OCI-LY1 (cell line): ENCODE measurements at regions not wholly inside any gene's neighbourhood (a gene's known extent, or its start where the extent isn't known, plus 50 kb on each side); places are given as distances from the start of the nearest gene placed in this dataset.

Source experiments
- H2AFZ ChIP-seq: fragments of 200-600 bp; sonication (generic), shearing (Covaris generic); 2 replicates; pipeline ENCODE4 v1.6.0; 2014; ENCODE audit warnings: antibody characterized with exemption, mild to moderate bottlenecking, low read length
- H3F3A ChIP-seq: fragments of 200-600 bp; sonication (generic), shearing (Covaris generic); 2 replicates; pipeline ENCODE4 v1.6.0; 2014; ENCODE audit warnings: mild to moderate bottlenecking, antibody characterized with exemption, low read length, moderate library complexity; ENCODE audit not compliant: insufficient read depth
- H3K27ac ChIP-seq: fragments of 200-600 bp; sonication (generic); 2 replicates; pipeline ENCODE4 v1.5.1; 2014; ENCODE audit warnings: low read length, mixed run types, mild to moderate bottlenecking, low read depth; ENCODE audit not compliant: poor library complexity, severe bottlenecking
- H3K27me3 ChIP-seq: fragments of 200-600 bp; sonication (generic); 2 replicates; pipeline ENCODE4 v1.6.0; 2014; ENCODE audit warnings: antibody characterized with exemption, mild to moderate bottlenecking, low read length, moderate library complexity; ENCODE audit not compliant: insufficient read depth
- H3K36me3 ChIP-seq: fragments of 200-600 bp; sonication (generic); 2 replicates; pipeline ENCODE4 v1.6.1; 2014; ENCODE audit warnings: mild to moderate bottlenecking, antibody characterized with exemption, low read length, moderate library complexity, mixed read lengths; ENCODE audit not compliant: insufficient read depth
- H3K4me1 ChIP-seq: fragments of 200-600 bp; sonication (generic); 2 replicates; pipeline ENCODE4 v1.5.1; 2014; ENCODE audit warnings: mild to moderate bottlenecking, low read length, moderate library complexity; ENCODE audit not compliant: insufficient read depth, severe bottlenecking
- H3K4me2 ChIP-seq: fragments of 200-600 bp; sonication (generic), shearing (Covaris generic); 2 replicates; pipeline ENCODE4 v1.6.1; 2014; ENCODE audit warnings: low read length
- H3K4me3 ChIP-seq: fragments of 200-600 bp; sonication (generic); 2 replicates; pipeline ENCODE4 v1.5.1; 2014; ENCODE audit warnings: low read length, low read depth, mild to moderate bottlenecking, mixed read lengths; ENCODE audit not compliant: poor library complexity, severe bottlenecking
- H3K79me2 ChIP-seq: fragments of 200-600 bp; shearing (Covaris generic); 2 replicates; pipeline ENCODE4 v1.6.1; 2016; ENCODE audit warnings: mixed run types, low read length, mixed read lengths; ENCODE audit not compliant: insufficient read depth
- H3K9ac ChIP-seq: fragments of 200-600 bp; sonication (generic), shearing (Covaris generic); 2 replicates; pipeline ENCODE4 v1.6.1; 2014; ENCODE audit warnings: mild to moderate bottlenecking, low read length, mixed read lengths
- H3K9me2 ChIP-seq: fragments of 200-600 bp; sonication (generic), shearing (Covaris generic); 2 replicates; pipeline ENCODE4 v1.6.1; 2014; ENCODE audit warnings: low read depth, mild to moderate bottlenecking, low read length, mixed read lengths
- H3K9me3 ChIP-seq: fragments of 200-600 bp; shearing (Covaris generic); 2 replicates; pipeline ENCODE4 v1.6.1; 2014; ENCODE audit warnings: low read length, mixed read lengths
- H4K20me1 ChIP-seq: fragments of 200-600 bp; sonication (generic), shearing (Covaris generic); 2 replicates; pipeline ENCODE4 v1.6.0; 2016; ENCODE audit warnings: mild to moderate bottlenecking, low read length; ENCODE audit not compliant: insufficient read depth
- CTCF ChIP-seq: fragments of 200-600 bp; sonication (generic), shearing (Covaris generic); IDR thresholded peaks from 2 replicates; pipeline ENCODE4 v1.5.1; 2017; ENCODE audit warnings: mild to moderate bottlenecking, antibody characterized with exemption, low read length, moderate library complexity, mixed read lengths
- EZH2 ChIP-seq: fragments of 200-600 bp; sonication (generic), shearing (Covaris generic); IDR thresholded peaks from 2 replicates; pipeline ENCODE4 v1.8.0; 2017; ENCODE audit warnings: borderline replicate concordance, mixed run types, mild to moderate bottlenecking, antibody characterized with exemption, low read length, moderate library complexity, mixed read lengths

DNA sequence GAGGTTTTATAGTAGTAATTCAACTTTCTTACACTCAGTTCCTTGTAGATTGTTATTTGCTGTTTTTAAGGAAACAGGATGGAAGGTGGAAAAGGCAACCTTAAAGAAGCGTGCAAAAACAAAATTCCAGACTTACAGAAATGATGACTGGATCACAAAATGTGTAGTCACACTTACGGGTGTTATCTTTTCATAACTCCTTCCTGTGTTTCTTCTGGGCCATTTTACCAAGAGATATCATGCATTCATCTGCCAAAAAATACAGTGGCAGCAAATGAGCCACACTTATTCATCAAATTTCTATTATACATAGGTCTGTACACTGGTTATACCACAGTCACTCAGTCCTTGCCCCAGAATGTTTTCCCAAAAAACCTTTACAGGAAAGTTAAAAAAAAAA lies 94.3 kb upstream of the IL6 start:
- Histone ChIP-seq H3K9me3 (no peaks in the 10 kb centered on the region), H2AFZ (no peak overlapping the region), H3K27ac (no peak overlapping the region), H3K9ac (no peak overlapping the region), H3K36me3 (no peaks in the 10 kb centered on the region), H3K9me2 (no peaks in the 10 kb centered on the region), H3K4me1 (no peaks in the 10 kb centered on the region), H3K79me2 (no peaks in the 10 kb centered on the region), H3K4me3 (no peak overlapping the region), H3F3A (no peaks in the 10 kb centered on the region), H3K27me3 (no peaks in the 10 kb centered on the region), H3K4me2 (no peak overlapping the region), H4K20me1 (no peaks in the 10 kb centered on the region)
- no peak for TF ChIP-seq CTCF
- no peak for TF ChIP-seq EZH2

DNA sequence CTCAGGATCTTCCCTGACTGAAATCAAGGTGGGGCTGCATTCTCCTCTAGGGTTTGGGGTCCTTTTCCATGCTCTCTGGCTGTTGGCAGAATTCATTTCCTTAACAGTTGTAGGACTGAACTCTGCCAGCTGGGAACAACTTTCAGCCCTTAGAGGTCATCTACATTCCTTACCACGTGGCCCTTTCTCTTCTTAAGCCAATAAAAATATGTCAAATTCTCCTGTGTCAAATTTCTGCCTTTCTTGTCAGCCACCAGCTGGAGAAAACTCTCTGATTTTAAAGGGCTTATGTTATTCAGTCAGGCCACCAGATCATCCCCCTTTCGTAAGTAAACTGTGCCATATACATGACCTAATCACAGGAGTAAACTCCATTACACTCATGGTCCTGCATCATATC lies 95.3 kb upstream of the IL6 start:
- H3K27me3 ChIP-seq = no peaks in the 10 kb centered on the region
- H3K4me2 ChIP-seq = no peak overlapping the region
- no peaks in the 10 kb centered on the region for H4K20me1 ChIP-seq
- H3K9me3 ChIP-seq = no peaks in the 10 kb centered on the region
- H3K79me2 ChIP-seq = no peaks in the 10 kb centered on the region
- H3K9ac ChIP-seq = no peak overlapping the region
- H3K4me3 ChIP-seq = no peak overlapping the region
- H2AFZ ChIP-seq = no peak overlapping the region
- TF ChIP-seq EZH2 (no peak), CTCF (no peak)
- no peaks in the 10 kb centered on the region for H3F3A ChIP-seq
- H3K4me1 ChIP-seq = no peaks in the 10 kb centered on the region
- H3K27ac ChIP-seq = no peak overlapping the region
- H3K9me2 ChIP-seq = no peaks in the 10 kb centered on the region
- H3K36me3 ChIP-seq = no peaks in the 10 kb centered on the region

- Histone ChIP-seq H3K27me3 (no peaks in the 10 kb centered on the region), H3K27ac (no peak overlapping the region), H3F3A (no peaks in the 10 kb centered on the region), H3K9ac (no peak overlapping the region), H3K36me3 (no peaks in the 10 kb centered on the region), H3K9me3 (no peaks in the 10 kb centered on the region), H2AFZ (no peak overlapping the region), H4K20me1 (no peaks in the 10 kb centered on the region), H3K4me2 (no peak overlapping the region), H3K9me2 (no peaks in the 10 kb centered on the region), H3K4me3 (no peak overlapping the region), H3K4me1 (no peaks in the 10 kb centered on the region), H3K79me2 (no peaks in the 10 kb centered on the region)
- TF ChIP-seq EZH2 (no peak), CTCF (no peak)
Observed at GRCh38 chr7:22630069-22630468, 96.9 kb upstream of the IL6 start.
